K562 (cell line): ENCODE measurements at regions not wholly inside any gene's neighbourhood (a gene's known extent, or its start where the extent isn't known, plus 50 kb on each side); places are given as distances from the start of the nearest gene placed in this dataset.
A peak's percentile ranks its signal among the peaks of the same experiment; 100 is the strongest.

Experiments used
- ATAC-seq: fragments of 200-7000 bp; cut with Tn5 transposase; 3 replicates; pipeline ENCODE4 v1.9.1; 2020; ENCODE audit warnings: moderate library complexity
- BruUV-seq: library from RNA; stranded (reverse); fragments of 400-500 nt; replicated peaks from 2 replicates; lab custom pipeline; 2021; lab: Mats Ljungman, UMichigan
- CTCF ChIA-PET: fragments of 300-600 bp; formaldehyde crosslinking; extraction: SDS; loops from one replicate; lab custom pipeline; 2021; ENCODE audit warnings: low intra/inter-chr PET ratio; lab: Yijun Ruan, JAX
- POLR2A ChIA-PET: fragments of 300-600, 350-650 bp; sonication (Branson Sonifier 250); formaldehyde crosslinking; extraction: SDS; loops from one replicate; lab custom pipeline; 2021; ENCODE audit warnings: antibody characterized with exemption, inconsistent platforms; lab: Yijun Ruan, JAX
- DNase-seq, 4 experiments: peaks; one replicate each; pipeline versions ENCODE4 v3.0.0 to v3.0.0-alpha.2; 2011 to 2018; ENCODE audit warnings: low spot score in 3 of 4, mixed read lengths in 3 of 4; ENCODE audit errors: extremely low read depth in 1 of 4
- FAIRE-seq: peaks from 2 replicates; lab custom pipeline; 2011; peaks lifted over from hg19 to GRCh38; lab: Jason Lieb, UNC
- H2AFZ ChIP-seq: 2 replicates; pipeline ENCODE4 v1.6.0; 2011; ENCODE audit warnings: low read depth, low read length, control low read depth, inconsistent platforms
- H3K27ac ChIP-seq: fragments of 200-600 bp; 3 replicates; pipeline ENCODE4 v1.8.0; 2011; ENCODE audit warnings: low read depth, mild to moderate bottlenecking, control low read depth, inconsistent platforms, low read length, moderate library complexity, mixed read lengths; ENCODE audit errors: extremely low read depth
- H3K27me3 ChIP-seq, 2 experiments: fragments of 300-600 bp in 1 of 2; 2 replicates in 1 of 2; 3 replicates in 1 of 2; pipeline versions ENCODE4 v1.6.0 to v1.8.0; 2011; ENCODE audit warnings: inconsistent platforms in 2 of 2, low read length in 2 of 2, mild to moderate bottlenecking in 1 of 2, mixed read lengths in 1 of 2, moderate library complexity in 1 of 2; ENCODE audit not compliant: control insufficient read depth in 2 of 2, insufficient read depth in 2 of 2
- H3K36me3 ChIP-seq: fragments of 300-600 bp; 3 replicates; pipeline ENCODE4 v1.8.0; 2011; ENCODE audit warnings: mild to moderate bottlenecking, low read length, inconsistent platforms; ENCODE audit not compliant: control insufficient read depth, insufficient read depth
- H3K4me1 ChIP-seq, 2 experiments: fragments of 200-600 bp in 1 of 2; replicated peaks in 1 of 2; 2 replicates in 1 of 2; 3 replicates in 1 of 2; pipeline versions ENCODE4 v1.5.1 to v1.8.0; 2011; ENCODE audit warnings: inconsistent platforms in 2 of 2, low read length in 2 of 2, mild to moderate bottlenecking in 1 of 2, mixed read lengths in 1 of 2, moderate library complexity in 1 of 2; ENCODE audit not compliant: control insufficient read depth in 2 of 2, insufficient read depth in 2 of 2
- H3K4me2 ChIP-seq: 2 replicates; pipeline ENCODE4 v1.6.1; 2011; ENCODE audit warnings: low read length, control low read depth, inconsistent platforms, mixed read lengths; ENCODE audit not compliant: insufficient read depth
- H3K4me3 ChIP-seq: fragments of 200-600 bp; sonication (generic), shearing (Covaris generic); 2 replicates; pipeline ENCODE4 v1.5.1; 2016; ENCODE audit warnings: control low read depth, inconsistent platforms
- H3K79me2 ChIP-seq: fragments of 200-600 bp; 3 replicates; pipeline ENCODE4 v1.8.0; 2011; ENCODE audit warnings: low read length, inconsistent platforms; ENCODE audit not compliant: control insufficient read depth, insufficient read depth
- H3K9ac ChIP-seq, 2 experiments: 2 replicates each; pipeline versions ENCODE4 v1.6.0 to v1.6.1; 2011; ENCODE audit warnings: low read depth in 2 of 2, low read length in 2 of 2, control low read depth in 1 of 2, inconsistent platforms in 1 of 2, mild to moderate bottlenecking in 1 of 2, mixed read lengths in 1 of 2; ENCODE audit not compliant: insufficient read depth in 1 of 2
- H3K9me1 ChIP-seq: one replicate; pipeline ENCODE4 v1.6.0; 2011; ENCODE audit warnings: inconsistent platforms, mild to moderate bottlenecking, low read length, moderate library complexity; ENCODE audit not compliant: control insufficient read depth, insufficient read depth
- H3K9me3 ChIP-seq: replicated peaks from 2 replicates; pipeline ENCODE4 v1.5.1; 2011; ENCODE audit warnings: low read depth, low read length, inconsistent platforms; ENCODE audit not compliant: control insufficient read depth, insufficient read depth
- H4K20me1 ChIP-seq: replicated peaks from 2 replicates; pipeline ENCODE4 v1.6.1; 2011; ENCODE audit warnings: low read length, inconsistent platforms, mixed read lengths; ENCODE audit not compliant: control insufficient read depth, insufficient read depth
- CBX8 ChIP-seq: fragments of 200-600 bp; sonication (generic); IDR thresholded peaks from 2 replicates; pipeline ENCODE4 v1.6.1; 2012; ENCODE audit warnings: borderline replicate concordance, mixed run types, low read depth, mild to moderate bottlenecking, moderate library complexity, mixed read lengths, low read length, control low read depth, inconsistent platforms; ENCODE audit not compliant: poor library complexity, severe bottlenecking; ENCODE audit errors: extremely low read depth
- CXXC5 ChIP-seq: fragments of 250-450 bp; sonication (Bioruptor Pico); IDR thresholded peaks from 2 replicates; pipeline ENCODE4 v1.8.0; 2022; ENCODE audit warnings: inconsistent platforms, mild to moderate bottlenecking, moderate library complexity
- RBFOX2 ChIP-seq: fragments of 200-400 bp; formaldehyde crosslinking; IDR thresholded peaks from 2 replicates; pipeline ENCODE4 v1.6.1; 2017; ENCODE audit warnings: low read depth, mild to moderate bottlenecking, low read length, moderate library complexity
- ZNF175 ChIP-seq: fragments of 200-800 bp; sonication (Bioruptor generic); IDR thresholded peaks from 2 replicates; pipeline ENCODE4 v1.6.1; 2016; ENCODE audit warnings: low read depth, mild to moderate bottlenecking, missing genetic modification characterization, missing compliant biosample characterization
- ZNF584 ChIP-seq: fragments of 200-800 bp; sonication (Bioruptor generic); IDR thresholded peaks from 2 replicates; pipeline ENCODE4 v1.6.1; 2016; ENCODE audit warnings: low read depth, mild to moderate bottlenecking, missing genetic modification characterization, missing compliant biosample characterization
- in situ Hi-C: fragments of 300-500 bp; cut with MboI; formaldehyde crosslinking; loops from 4 replicates; pipeline ENCODE4 v1.15.0; 2018; ENCODE audit warnings: inconsistent platforms, mixed read lengths
- intact Hi-C: fragments of 100-400 bp; cut with micrococcal nuclease; formaldehyde crosslinking; loops from 2 replicates; pipeline ENCODE4 v1.14.2; 2022
- TF ChIP-seq, protein P1 (sequence below): fragments of 450-650 bp; IDR thresholded peaks from 2 replicates; pipeline ENCODE4 v1.6.1; 2016; ENCODE audit warnings: mild to moderate bottlenecking, moderate library complexity
- TF ChIP-seq, protein P2 (sequence below), 2 experiments: fragments of 450-650 bp in 1 of 2; sonication (generic) in 1 of 2; formaldehyde crosslinking in 1 of 2; IDR thresholded peaks in 1 of 2; conservative IDR thresholded peaks in 1 of 2; 2 replicates each; pipeline versions ENCODE4 v1.6.1 to v1.8.1; 2016 to 2023; ENCODE audit warnings: mild to moderate bottlenecking in 2 of 2, moderate library complexity in 2 of 2, inconsistent platforms in 1 of 2, missing genetic modification reagents in 1 of 2
- TF ChIP-seq, protein P3 (sequence below): fragments of 450-650 bp; formaldehyde crosslinking; IDR thresholded peaks from 2 replicates; pipeline ENCODE4 v1.4.0; 2022; ENCODE audit warnings: mild to moderate bottlenecking, moderate library complexity

DNA sequence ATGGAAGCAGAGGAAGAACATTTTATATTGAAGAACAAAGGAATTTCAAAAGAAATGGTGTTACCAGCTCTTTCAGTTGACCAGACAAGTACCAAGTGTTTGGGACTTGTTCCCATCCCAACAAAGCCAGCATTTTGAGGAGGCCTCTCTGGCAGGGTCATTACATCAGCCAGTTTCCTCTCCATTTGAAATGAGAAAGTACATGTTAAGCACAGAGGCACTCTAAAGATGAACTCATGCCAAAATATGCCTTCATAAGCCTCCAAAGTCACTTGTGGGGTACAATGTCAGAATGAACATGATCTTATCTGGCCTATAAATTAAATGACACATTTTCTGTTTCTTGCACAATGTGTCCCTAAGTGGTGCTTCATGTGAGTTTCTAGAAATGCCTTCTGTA, 223.9 kb downstream of the PRL start:
- POLR2A ChIA-PET: interaction anchor here (1.4 kb wide), 1 partner anchor 9 kb away, joined by 3 read pairs; no protein-coding TSS in a partner anchor
- in situ Hi-C loops (no loop called here), intact Hi-C loops (no loop called here)
- ATAC-seq (peak; percentile 53), DNase-seq (no peak), FAIRE-seq (no peak)
- Histone ChIP-seq H2AFZ (peak overlapping the region; percentile 57), H3K9me1 (no peaks in the 10 kb centered on the region), H3K4me1 (no peaks in the 10 kb centered on the region; a peak in 1 of 5 replicates), H3K79me2 (no peaks in the 10 kb centered on the region), H3K36me3 (no peaks in the 10 kb centered on the region), H3K9me3 (no peaks in the 10 kb centered on the region), H3K9ac (no peak overlapping the region), H3K27ac (no peak overlapping the region), H3K27me3 (no peaks in the 10 kb centered on the region), H3K4me2 (no peak overlapping the region), H4K20me1 (no peaks in the 10 kb centered on the region), H3K4me3 (no peak overlapping the region)
- CTCF ChIA-PET: no interaction called here
- BruUV-seq: no TSS peak
- TF ChIP-seq, protein P1, sequence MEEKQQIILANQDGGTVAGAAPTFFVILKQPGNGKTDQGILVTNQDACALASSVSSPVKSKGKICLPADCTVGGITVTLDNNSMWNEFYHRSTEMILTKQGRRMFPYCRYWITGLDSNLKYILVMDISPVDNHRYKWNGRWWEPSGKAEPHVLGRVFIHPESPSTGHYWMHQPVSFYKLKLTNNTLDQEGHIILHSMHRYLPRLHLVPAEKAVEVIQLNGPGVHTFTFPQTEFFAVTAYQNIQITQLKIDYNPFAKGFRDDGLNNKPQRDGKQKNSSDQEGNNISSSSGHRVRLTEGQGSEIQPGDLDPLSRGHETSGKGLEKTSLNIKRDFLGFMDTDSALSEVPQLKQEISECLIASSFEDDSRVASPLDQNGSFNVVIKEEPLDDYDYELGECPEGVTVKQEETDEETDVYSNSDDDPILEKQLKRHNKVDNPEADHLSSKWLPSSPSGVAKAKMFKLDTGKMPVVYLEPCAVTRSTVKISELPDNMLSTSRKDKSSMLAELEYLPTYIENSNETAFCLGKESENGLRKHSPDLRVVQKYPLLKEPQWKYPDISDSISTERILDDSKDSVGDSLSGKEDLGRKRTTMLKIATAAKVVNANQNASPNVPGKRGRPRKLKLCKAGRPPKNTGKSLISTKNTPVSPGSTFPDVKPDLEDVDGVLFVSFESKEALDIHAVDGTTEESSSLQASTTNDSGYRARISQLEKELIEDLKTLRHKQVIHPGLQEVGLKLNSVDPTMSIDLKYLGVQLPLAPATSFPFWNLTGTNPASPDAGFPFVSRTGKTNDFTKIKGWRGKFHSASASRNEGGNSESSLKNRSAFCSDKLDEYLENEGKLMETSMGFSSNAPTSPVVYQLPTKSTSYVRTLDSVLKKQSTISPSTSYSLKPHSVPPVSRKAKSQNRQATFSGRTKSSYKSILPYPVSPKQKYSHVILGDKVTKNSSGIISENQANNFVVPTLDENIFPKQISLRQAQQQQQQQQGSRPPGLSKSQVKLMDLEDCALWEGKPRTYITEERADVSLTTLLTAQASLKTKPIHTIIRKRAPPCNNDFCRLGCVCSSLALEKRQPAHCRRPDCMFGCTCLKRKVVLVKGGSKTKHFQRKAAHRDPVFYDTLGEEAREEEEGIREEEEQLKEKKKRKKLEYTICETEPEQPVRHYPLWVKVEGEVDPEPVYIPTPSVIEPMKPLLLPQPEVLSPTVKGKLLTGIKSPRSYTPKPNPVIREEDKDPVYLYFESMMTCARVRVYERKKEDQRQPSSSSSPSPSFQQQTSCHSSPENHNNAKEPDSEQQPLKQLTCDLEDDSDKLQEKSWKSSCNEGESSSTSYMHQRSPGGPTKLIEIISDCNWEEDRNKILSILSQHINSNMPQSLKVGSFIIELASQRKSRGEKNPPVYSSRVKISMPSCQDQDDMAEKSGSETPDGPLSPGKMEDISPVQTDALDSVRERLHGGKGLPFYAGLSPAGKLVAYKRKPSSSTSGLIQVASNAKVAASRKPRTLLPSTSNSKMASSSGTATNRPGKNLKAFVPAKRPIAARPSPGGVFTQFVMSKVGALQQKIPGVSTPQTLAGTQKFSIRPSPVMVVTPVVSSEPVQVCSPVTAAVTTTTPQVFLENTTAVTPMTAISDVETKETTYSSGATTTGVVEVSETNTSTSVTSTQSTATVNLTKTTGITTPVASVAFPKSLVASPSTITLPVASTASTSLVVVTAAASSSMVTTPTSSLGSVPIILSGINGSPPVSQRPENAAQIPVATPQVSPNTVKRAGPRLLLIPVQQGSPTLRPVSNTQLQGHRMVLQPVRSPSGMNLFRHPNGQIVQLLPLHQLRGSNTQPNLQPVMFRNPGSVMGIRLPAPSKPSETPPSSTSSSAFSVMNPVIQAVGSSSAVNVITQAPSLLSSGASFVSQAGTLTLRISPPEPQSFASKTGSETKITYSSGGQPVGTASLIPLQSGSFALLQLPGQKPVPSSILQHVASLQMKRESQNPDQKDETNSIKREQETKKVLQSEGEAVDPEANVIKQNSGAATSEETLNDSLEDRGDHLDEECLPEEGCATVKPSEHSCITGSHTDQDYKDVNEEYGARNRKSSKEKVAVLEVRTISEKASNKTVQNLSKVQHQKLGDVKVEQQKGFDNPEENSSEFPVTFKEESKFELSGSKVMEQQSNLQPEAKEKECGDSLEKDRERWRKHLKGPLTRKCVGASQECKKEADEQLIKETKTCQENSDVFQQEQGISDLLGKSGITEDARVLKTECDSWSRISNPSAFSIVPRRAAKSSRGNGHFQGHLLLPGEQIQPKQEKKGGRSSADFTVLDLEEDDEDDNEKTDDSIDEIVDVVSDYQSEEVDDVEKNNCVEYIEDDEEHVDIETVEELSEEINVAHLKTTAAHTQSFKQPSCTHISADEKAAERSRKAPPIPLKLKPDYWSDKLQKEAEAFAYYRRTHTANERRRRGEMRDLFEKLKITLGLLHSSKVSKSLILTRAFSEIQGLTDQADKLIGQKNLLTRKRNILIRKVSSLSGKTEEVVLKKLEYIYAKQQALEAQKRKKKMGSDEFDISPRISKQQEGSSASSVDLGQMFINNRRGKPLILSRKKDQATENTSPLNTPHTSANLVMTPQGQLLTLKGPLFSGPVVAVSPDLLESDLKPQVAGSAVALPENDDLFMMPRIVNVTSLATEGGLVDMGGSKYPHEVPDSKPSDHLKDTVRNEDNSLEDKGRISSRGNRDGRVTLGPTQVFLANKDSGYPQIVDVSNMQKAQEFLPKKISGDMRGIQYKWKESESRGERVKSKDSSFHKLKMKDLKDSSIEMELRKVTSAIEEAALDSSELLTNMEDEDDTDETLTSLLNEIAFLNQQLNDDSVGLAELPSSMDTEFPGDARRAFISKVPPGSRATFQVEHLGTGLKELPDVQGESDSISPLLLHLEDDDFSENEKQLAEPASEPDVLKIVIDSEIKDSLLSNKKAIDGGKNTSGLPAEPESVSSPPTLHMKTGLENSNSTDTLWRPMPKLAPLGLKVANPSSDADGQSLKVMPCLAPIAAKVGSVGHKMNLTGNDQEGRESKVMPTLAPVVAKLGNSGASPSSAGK: 0 out of 2 replicates have a peak, but pooled peaks have one; percentile 25
- TF ChIP-seq ZNF584 (CRISPR knock-in tag): peak; percentile 49; the same call in 1 of the 2 replicates
- TF ChIP-seq RBFOX2: no peak
- TF ChIP-seq, protein P2, sequence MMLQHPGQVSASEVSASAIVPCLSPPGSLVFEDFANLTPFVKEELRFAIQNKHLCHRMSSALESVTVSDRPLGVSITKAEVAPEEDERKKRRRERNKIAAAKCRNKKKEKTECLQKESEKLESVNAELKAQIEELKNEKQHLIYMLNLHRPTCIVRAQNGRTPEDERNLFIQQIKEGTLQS (IDR thresholded peaks at IDR 0.05): peak; percentile 28; the same call in 1 of the 2 replicates
- TF ChIP-seq, protein P2 (CRISPR knock-in tag; conservative IDR thresholded peaks at IDR 0.05): no peak
- TF ChIP-seq, protein P3, sequence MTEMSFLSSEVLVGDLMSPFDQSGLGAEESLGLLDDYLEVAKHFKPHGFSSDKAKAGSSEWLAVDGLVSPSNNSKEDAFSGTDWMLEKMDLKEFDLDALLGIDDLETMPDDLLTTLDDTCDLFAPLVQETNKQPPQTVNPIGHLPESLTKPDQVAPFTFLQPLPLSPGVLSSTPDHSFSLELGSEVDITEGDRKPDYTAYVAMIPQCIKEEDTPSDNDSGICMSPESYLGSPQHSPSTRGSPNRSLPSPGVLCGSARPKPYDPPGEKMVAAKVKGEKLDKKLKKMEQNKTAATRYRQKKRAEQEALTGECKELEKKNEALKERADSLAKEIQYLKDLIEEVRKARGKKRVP: peak; percentile 57; the same call in 1 of the 2 replicates
- 0 out of 2 replicates have a peak, but pooled peaks have one; percentile 40 for TF ChIP-seq ZNF175
- 0 out of 2 replicates have a peak, but pooled peaks have one; percentile 10 for TF ChIP-seq CXXC5 (CRISPR knock-in tag)
- no peak for TF ChIP-seq CBX8
